GM19397 (cell line): ENCODE measurements at regions not wholly inside any gene's neighbourhood (a gene's known extent, or its start where the extent isn't known, plus 50 kb on each side); places are given as distances from the start of the nearest gene placed in this dataset.

Experiments used
- ATAC-seq: cut with Tn5 transposase; IDR thresholded peaks from one replicate; pipeline ENCODE4 v1.9.1; 2021; ENCODE audit warnings: mild to moderate bottlenecking, moderate library complexity; ENCODE audit not compliant: unreplicated experiment

DNA sequence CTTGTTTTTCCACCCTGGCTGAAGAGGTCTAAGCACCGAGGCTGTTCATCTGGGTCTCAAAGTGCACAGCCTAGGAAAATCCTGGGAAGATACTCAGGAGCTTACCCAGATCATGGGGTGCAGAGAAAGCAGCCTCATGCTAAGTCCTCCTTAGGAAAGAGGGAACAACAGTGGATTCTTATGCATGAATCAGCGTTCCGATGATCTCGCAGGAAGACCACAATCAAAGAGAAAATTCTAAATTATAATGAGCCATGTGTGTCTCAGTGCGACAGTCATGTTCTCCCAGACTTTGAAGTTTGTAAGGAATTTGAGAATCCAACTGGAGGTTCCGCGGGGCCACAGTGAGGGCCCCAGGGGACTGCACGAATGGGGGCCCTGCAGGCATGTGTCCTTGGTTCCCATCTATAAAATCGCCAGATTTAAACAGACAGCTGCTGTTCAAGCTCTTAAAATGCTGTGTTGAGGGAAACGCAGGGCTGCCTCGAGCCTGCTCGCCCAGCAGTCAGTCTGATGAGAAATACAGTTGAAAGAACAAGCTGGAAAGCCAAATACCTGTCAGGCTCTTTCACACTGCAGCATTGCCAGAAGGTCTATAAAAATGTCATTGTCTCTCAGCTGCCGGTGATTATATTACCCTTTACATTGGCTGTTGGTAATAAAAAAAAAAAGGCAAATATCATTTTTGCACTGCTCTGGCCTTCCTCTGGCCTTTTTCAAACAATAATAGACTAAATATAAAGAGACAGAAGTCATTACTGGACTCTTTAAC, 152.1 kb downstream of the PMP22 start:
- ATAC-seq: no peak

DNA sequence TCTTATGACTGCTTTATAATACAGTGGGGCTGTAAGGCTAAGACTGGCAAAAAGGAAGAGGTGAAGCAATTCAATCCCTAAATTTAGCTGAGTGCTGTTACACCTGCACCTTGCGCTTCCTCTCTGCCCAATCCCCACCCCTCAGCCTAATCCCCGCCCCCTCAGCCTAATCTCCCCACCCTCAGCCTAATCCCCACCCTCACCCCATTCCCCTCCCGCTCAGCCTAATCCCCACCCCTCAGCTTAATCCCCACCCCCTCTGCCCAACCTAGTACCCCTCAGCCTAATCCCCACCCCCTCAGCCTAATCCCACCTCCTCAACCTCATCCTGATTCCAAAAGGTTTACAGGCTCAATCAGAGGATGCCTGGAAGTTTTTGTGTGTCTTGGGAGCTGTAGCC, 155.5 kb downstream of the PMP22 start:
- ATAC-seq: no peak

DNA sequence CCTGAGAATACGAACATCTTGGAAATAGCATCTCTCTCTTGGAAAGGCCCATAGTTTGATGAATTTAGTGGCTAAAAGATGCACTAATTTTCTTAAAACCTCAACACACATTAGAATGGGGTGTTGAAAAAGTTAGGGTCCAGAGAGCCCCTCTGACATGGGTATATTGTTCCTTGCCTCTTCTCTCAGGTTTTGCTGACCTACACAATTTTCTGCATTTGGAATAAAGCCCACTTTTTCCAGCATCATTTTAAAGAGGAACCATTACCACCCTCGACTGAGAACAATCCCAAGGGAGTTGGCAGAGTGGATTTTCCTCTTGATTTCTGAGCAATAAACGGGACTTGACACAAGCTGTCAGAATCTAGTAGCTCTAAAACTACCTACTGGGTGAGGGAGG, 156.1 kb downstream of the PMP22 start:
- ATAC-seq: no peak

DNA sequence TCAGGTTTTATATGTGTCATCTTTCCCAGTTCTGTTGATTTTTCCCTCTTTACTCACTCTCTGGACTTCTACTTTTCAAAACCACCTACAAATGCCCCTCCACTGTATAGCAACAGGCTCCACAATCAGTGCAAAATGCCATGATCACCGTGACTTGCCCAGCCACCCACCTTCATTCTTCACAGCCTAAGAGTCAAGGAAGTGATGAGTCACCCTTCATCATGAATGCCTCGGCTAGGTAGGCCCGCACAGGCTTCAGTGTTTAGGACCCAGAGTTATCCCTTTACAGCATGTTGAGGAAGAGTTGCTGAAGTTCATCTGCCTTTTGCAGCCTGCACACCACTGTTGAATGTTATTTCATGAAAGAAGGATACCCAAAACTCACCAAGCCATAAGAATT, 158.6 kb downstream of the PMP22 start:
- no peak for ATAC-seq

DNA sequence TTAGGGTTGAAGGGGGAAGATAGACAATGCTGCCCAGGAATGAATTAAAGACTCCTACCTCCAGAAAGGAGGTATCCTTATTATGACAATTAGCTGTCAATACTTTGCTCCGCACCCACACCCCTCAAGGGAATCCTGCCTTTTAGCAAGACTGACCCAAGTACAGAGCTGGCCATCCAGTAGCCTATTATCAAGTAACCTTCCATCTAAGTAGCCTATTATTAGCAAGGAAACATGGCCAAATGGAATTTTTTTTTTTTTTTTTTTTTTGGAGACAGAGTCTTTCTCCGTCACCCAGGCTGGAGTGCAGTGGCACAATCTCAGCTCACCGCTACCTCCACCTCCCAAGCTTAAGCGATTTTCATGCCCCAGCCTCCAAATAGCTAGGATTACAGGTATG, 161.3 kb downstream of the PMP22 start:
- ATAC-seq: no peak

DNA sequence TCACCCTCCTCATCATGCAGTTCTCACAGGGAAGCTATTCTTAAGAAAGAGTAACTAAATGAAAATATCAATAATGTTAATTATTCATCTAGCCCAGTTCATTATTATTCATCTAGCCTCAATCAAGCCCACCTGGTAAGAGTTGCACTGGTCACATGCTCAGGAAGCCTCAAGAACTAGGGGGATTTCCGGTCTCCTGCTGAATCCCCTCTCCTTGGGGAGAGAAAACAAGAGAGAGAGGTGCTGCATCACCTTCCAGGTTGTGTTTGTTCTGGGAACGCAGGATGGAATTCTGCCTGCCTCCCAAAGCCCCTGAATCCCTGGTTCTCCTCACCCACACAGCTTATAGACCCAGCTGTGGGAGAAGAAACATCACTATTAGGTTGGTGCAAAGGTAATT, 164.0 kb downstream of the PMP22 start:
- no peak for ATAC-seq

DNA sequence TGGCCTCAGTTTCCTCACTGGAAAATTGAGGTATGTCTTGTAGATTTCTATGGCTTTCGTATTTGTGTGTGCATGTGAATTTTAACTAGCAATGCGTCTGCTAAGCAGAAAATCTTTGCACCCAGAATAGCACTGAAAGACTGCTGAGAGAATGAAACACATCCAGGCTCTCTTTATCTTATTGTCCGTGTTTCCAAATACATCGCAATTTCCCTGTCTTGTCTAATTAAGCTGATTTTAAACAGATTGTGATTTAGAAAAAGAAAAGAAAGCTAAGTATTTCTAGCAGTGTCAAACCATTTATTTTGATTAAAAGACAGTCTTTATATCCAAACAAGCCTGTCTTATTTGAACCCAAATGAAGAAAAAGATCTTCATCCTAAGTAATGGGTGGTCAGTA, 168.6 kb downstream of the PMP22 start:
- no peak for ATAC-seq

DNA sequence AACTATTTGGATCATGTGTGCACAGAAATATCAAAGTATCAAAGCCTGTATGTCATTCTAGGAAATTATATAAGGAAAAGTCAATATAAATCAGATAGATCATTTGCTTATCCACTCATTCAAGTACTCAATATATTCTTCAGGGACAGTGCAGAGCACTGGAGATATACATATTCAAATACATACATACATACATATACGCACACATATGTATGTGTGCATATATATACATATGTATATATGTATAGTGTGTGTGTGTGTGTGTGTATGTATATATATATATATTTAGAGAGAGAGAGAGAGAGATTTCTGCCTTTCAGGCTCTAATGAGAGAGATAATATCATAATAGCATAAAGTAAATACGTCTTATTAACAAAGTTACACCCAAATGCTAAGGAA, 169.2 kb downstream of the PMP22 start:
- no peak for ATAC-seq

DNA sequence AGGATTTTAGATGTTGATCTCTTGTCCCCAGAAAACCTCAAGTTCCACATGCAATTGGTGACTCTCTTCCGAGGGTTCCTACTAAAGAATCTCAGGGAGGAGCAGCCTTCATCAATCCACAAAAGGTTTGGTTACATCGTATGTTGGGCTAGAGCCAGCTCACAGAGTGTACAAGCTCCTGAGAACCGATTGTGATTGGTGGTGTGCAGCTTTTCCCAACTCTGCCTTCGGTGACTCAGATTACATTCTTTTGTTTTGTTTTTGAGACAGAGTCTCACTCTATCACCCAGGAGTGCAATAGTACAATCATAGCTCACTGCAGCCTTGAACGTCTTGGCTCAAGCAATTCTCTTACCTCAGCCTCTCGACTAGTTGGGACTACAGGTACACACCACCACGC, 172.4 kb downstream of the PMP22 start:
- ATAC-seq: no peak

DNA sequence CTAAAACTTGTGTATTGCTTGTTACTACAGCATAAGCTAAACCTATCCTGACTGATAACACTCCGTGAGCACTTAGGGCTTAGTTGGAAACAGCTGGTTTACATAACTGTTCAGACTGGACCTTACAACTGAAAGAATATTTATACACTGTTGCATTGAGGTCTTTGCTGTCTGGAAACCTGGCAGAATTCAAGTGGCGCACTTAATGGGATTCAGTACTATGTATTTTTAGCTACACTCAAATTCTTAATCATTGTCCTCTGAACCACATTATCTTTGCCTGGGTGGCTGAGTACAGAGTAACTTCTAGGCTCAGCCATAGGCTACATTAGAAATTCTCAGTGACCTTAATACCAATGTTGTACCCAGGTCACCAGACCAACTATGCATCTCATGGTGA, 172.9 kb downstream of the PMP22 start:
- no peak for ATAC-seq

DNA sequence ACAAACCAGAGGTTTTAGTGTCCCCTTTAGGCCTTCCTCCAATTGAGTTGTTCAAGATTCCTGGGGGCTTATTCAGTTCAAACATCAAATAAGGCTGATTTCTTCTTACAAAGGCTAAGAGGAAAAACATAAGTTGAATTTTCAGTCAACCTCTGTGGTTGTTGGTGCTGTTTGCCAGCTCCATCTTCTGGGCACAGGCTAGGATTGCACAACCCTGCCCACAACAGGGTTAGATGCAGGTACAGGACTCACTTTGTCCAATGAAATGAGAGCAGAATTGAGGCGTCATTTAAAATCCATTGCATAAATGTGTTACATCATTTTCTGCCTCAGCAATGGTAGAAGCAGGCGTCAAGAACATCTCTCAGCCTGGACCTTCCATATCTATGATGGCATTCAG, 173.3 kb downstream of the PMP22 start:
- ATAC-seq: no peak

DNA sequence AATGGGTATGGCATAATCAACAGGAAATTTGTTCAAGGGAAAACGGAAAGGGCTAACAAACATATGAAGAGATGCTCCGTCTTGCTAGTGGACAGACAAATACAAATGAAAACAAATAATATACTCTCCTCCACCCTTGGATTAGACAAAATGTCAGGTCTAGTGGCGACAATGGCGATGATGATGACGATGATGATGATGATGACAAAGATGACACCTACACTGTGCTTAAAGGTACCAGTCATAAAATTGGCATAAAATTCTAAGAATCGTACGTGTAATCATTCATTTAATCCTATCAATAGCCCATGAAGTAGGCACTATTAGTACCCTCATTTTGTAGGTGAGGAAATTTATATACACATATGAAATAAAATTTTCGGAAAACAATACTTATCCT, 174.6 kb downstream of the PMP22 start:
- ATAC-seq: no peak

DNA sequence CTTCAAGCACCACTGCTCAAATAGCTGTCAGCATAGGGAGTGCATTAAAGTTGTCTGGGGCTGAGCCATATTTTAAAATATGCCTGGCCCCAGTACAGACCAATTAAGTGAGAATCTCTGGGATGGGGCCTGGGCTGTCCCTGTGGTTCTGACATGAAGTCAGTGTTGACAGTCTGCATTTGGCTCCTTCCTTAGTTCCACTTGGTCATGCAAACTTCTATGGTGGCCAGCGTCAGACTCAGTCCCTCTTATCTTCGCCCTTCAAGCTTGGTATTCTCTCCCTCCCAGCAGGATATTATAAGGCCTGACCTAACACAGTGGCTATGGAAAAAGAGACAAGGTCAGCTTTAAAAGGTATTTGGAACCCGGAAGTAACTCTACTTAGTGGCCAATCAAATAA, 177.2 kb downstream of the PMP22 start:
- ATAC-seq: no peak

DNA sequence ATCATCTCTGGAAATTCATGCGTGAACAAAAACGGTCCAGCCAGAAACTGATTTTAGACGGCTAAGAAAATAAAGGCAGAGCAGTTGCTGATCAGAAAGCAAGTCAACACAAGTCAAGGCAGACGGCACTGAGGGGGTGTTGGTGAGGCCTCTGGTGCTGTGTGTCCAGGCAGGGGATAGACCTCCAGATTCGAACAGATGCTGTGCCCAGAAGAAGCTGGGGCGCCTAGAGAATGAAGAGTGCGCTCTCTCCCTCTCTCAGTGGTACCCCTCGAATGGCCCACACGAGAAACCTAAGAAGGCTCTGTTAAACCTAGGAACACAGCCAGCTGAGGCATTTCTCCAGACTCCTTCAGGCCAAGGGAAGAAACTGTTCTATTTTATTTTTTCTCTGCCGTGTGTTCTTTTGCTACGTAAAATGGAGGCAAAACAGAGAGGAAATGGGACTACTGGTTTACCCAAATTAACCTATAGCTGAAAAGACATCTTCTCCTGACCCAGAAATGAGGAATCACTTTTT, 178.3 kb downstream of the PMP22 start:
- ATAC-seq: no peak

DNA sequence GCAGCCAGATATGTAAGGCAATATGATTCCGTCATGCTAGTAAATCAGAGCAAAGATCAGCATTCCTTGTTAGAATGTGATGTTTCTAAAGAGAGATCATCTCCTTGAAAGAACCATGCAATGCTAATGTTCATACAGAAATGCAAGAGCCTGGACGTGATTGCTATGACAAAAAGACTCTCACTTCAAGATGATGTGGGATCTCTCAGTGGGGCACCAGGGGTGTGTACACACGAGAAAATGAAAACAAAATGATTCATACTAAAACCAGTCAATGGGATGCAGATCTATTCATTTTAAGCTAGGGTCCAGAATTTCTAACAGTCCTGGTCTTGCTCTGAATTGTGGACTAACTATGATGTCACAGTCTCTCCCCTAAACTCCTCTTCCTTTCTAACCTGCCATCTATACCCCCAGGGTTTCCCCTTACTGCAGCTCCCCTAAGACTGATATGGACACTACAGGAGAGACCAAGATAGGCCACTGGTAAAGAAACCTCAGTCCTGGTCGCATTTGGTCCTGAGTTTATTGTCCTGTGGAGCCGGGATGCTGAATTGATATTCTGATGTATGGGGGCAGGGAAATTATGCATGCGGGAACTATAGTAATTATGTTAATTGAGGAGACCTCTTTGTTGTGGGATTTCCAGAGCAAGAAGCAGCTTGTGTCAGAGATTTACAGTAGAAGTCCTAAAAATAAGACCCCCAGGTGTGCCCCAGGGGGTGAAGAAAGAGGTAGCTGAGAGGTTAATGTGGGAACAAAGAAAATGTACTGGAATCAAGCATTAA, 179.0 kb downstream of the PMP22 start:
- no peak for ATAC-seq

DNA sequence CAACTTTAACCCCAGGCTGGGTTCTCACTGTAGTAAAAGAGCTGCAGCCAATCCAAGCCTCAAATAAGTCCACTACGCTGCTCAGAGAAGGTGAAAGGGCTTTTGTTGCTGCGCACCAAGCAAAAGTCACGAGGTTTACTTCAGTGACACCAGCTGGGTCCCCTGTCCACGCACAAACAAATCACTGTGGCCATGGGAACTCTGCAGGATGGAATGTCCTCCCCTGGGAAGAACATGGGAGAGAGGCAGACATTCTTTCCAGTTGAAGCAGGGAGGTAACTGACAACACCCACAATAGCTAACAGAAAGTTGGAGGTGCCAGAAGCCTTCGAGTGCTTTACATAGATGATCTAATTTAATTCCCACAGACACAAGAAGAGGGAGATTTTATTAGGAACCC, 181.9 kb downstream of the PMP22 start:
- no peak for ATAC-seq

DNA sequence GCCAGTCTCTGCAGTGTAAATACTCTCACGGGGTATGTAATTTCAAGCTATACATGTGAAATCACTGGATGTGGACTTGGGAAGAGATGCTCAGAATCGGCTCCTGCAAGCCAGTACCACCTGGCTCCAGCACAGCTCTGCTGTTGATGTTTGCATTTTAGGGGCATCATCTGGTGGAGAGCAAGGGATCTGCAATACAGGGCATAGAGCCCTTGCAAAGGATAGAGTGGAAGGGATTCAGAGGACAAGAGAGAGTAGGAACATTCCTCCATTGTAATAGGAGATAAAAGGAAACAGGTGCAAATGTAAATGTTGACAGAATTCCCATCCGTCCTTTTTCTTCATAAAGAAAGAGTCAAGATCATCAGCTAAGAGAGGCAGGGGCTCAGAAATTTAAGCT, 184.1 kb downstream of the PMP22 start:
- no peak for ATAC-seq

DNA sequence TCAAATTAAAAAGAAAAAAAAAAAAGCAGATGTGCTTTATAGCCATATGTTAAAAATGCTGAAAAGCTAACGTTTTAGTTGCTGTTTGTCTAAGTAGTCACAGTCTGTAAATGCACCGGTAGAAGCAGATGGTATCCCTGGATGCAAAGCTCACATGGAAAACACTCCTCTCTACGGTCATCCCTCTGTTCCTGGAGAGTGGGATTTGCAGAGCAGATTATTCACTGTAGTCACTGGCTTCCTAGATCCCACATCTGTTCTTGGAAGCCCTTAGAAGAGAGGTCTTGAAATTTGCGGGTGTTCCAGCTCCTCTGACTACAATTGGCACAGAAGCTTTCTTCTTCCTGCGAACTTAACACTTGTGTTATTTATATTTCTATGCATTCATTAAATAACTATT, 186.6 kb downstream of the PMP22 start:
- no peak for ATAC-seq

DNA sequence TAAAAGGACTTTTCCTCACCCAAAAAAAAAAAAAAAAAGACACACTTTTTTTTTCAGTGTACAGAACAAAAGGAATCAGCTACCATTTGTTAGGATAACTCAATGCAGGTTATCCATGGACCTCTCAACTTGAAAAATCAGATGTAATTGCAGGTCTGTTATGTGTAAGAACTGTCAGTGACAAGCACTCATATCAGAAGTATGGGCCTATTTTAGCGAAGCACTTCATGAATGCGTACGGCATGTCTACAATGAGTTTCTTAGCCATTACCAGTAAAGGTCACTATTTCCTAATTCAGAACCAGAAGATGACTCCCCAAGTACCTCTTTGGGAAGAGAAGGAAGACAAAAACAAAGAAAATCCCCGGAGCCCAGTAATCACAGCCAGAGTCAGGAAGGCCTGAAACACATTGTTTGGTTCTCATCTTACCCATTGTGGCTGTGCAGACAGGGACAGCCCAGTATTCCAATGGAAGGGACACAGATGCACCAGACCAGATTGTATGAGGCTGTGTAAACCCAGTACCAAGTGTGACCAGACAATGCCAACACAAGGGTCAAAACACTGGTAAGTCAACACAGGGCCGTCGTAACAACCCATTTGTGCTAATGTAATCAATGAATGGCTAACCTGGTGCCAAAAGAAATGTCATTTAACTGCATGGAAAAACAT, 188.0 kb downstream of the PMP22 start:
- ATAC-seq: no peak

DNA sequence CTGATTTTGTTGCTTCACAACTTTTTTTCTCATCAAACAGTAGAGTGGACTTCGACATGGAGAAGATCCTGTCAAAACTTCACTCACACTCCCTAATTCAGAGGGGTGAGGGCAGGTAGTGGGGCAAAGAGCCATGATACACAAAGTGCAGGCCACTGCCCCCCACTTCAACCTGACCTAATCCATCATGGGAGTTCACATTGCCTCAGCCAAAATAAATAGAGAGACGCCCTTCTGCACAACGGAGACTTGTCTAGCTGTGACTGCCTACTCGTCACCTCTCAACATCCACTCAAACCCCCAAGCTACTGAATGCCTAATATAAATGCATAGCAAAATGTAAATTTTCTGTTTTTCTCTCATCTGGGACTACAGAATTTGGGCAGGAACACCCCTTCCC, 213.2 kb downstream of the PMP22 start:
- no peak for ATAC-seq

DNA sequence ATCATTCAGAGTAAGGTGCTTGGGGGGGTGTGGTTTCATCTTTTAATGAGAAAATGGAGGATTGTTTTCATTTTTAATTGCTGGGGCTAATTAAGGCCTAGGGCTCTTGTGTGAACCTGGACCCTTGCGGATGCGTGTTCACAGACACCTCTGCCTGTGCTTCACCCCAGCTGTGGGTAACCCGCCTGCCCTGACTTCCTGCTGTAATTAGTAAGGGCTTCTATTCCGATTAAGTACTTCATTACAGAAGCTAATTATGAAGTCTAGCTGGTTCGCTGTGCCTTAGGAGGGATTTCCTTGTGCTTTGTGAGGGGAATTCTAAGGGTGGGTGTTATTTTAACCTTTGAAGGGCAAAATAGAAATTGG, 215.3 kb downstream of the PMP22 start:
- ATAC-seq: no peak
